Astrocyte of the spinal cord (primary cell): ENCODE measurements at regions not wholly inside any gene's neighbourhood (a gene's known extent, or its start where the extent isn't known, plus 50 kb on each side); places are given as distances from the start of the nearest gene placed in this dataset.
"Not testable (repeated sequence)": the region's sequence is repeated elsewhere in the genome, so short reads cannot be mapped to it uniquely, and the experiment has no call there.

ENCODE experiments used
- DNase-seq: peaks from one replicate; pipeline ENCODE4 v3.0.0; 2011; ENCODE audit warnings: low read depth, low spot score
- H3K4me3 ChIP-seq: 2 replicates; pipeline ENCODE4 v1.5.1; 2011; ENCODE audit warnings: low read depth, mild to moderate bottlenecking, low read length, moderate library complexity
- in situ Hi-C: cut with HindIII; loops from 2 replicates; pipeline ENCODE4 v1.10.0; 2017; ENCODE audit warnings: low sequenced_read_pairs
- TF ChIP-seq, protein P1 (sequence below): IDR thresholded peaks from 2 replicates; pipeline ENCODE4 v1.5.1; 2012; ENCODE audit warnings: low read depth, mild to moderate bottlenecking, low read length, inconsistent platforms

DNA sequence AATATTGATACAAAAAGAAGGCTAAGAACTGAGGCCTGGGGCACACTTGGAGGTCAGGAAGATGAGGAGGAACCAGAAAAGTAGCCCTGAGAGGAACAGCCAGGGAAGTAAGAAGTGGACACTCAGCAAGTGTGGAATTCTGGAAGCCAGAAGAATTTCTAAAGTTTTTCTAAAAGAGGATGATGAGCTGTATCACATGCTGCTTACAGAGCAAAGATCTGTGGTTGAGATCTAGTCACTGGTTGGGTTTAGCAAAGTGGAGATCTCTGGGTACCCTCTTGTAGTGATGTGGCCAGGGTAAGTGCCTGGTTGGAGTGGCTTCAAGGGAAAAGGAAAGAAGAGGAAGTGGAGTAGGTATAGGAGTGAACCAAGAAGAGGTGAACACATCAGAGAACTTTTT lies 95.4 kb upstream of the DAZL start:
- in situ Hi-C loops: no loop called here
- no peak overlapping the region for H3K4me3 ChIP-seq
- TF ChIP-seq, protein P1, sequence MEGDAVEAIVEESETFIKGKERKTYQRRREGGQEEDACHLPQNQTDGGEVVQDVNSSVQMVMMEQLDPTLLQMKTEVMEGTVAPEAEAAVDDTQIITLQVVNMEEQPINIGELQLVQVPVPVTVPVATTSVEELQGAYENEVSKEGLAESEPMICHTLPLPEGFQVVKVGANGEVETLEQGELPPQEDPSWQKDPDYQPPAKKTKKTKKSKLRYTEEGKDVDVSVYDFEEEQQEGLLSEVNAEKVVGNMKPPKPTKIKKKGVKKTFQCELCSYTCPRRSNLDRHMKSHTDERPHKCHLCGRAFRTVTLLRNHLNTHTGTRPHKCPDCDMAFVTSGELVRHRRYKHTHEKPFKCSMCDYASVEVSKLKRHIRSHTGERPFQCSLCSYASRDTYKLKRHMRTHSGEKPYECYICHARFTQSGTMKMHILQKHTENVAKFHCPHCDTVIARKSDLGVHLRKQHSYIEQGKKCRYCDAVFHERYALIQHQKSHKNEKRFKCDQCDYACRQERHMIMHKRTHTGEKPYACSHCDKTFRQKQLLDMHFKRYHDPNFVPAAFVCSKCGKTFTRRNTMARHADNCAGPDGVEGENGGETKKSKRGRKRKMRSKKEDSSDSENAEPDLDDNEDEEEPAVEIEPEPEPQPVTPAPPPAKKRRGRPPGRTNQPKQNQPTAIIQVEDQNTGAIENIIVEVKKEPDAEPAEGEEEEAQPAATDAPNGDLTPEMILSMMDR: no peak
- no peak for DNase-seq

DNA sequence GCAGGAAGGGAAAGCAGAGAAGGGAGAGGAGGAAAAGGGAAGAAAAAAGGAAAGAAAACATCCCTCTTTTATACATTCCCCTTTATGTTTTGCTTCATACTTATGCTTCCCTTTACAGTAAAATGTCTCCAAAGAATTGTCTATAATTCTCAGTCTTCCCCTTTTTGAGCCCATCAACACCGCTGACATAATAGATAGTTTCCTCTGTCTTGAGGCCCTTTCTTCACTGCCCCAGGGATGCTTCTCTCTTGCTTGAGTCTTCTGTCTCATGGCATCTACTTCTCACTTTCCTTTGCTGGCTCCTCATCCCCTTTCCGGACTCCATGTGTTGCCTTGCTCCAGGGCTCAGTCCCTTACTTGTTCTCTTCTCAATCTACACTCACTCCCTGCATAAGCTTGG lies 99.7 kb upstream of the DAZL start:
- DNase-seq: no peak
- TF ChIP-seq, protein P1: no peak
- in situ Hi-C loops: no loop called here
- H3K4me3 ChIP-seq: no peak overlapping the region

DNA sequence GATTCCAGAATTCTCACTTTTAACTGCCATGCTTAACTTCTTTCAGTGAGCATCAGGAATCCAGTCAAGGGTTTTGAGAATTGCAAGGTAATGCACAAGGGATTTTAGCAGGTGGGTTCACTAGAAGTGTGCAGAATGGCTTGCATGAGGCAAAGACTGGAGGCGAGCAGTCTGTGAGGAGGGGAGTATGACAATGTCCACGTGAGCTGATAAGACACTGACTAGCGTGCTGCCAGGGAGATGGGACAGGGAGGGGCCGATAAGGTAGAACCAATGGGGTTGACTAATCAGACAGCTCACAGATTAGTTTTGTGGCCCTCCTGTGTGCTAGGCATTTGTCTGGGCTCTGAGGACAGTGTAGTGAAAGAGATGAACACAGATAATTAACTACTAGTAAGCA lies 102.0 kb upstream of the DAZL start:
- no peak for DNase-seq
- no peak overlapping the region for H3K4me3 ChIP-seq
- TF ChIP-seq, protein P1: no peak
- in situ Hi-C loops: no loop called here

DNA sequence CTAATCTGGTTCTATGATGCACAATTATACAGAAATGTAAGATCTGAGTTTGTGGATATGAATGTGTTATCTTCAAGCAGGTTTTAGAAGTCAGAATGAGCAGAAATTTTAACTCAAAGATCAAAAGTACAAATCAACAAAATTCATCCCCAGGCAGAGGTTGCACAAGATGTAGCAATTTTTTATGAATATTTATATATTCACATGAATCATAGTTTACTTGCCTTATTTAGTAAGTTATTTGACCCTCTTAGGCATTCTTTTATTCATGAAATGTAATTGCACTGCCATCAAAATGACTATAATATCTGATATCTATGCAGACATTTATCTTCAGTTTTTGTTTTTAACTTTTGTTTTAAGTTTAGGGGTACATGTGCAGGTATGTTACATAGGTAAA lies 103.1 kb upstream of the DAZL start:
- DNase-seq: no peak
- in situ Hi-C loops: no loop called here
- TF ChIP-seq, protein P1: no peak
- H3K4me3 ChIP-seq: no peak overlapping the region

DNA sequence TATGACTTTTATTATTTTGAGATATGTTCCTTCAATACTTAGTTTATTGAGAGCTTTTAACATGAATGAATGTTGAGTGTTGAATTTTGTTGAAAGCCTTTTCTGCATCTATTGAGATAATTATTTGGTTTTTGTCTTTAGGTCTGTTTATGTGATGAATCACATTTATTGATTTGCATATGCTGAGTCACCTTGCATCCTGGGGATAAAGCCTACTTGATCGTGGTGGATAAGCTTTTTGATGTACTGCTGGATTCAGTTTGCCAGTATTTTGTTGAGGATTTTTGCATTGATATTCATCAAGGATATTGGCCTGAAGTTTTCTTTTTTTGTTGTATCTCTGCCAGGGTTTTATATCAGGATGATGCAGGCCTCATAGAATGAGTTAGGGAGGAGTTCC lies 106.5 kb upstream of the DAZL start:
- DNase-seq, in situ Hi-C loops, H3K4me3 ChIP-seq: not testable (repeated sequence)

DNA sequence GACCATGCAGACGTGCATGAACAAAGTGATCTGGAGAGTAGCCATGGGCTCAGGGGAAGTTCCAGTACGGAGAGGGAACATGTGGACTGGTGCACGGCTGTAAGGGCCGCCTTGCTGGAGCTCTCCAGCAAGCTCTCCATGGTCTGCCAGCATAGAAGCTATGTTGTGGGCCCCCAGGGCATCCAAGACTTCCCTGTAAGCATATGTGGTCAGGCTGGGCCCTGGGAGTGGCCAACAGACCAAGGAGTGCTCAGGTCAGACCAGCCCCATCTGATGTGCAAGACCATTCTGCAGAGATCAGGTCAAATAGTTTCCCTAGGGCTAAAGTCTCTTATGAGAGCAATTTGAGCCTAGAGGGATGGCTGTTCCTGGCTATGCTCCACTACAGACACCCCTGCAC lies 110.1 kb upstream of the DAZL start:
- H3K4me3 ChIP-seq: no peak overlapping the region
- TF ChIP-seq, protein P1: no peak
- no peak for DNase-seq
- in situ Hi-C loops: no loop called here

DNA sequence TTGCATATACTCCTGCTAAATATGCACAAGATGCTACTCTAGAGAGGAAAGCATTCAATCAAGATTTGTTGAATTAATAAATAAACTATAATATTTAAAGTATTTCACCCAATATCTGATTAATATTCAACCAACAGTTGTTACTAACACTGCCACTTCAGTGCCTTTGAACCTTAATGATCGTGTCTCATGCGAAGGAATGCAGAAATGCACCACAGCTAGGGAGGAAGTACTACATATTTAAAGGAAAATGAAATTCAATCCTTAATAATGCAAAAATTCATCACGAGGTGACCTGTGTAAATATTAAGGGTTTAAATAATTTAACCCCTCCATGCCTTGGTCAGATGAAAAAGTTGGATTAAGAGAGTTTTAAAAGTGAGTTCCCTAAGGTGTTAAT lies 114.2 kb upstream of the DAZL start:
- TF ChIP-seq, protein P1: no peak
- in situ Hi-C loops: no loop called here
- DNase-seq: no peak
- H3K4me3 ChIP-seq: no peak overlapping the region
